SU-DHL-6 (cell line): ENCODE measurements at regions not wholly inside any gene's neighbourhood (a gene's known extent, or its start where the extent isn't known, plus 50 kb on each side); places are given as distances from the start of the nearest gene placed in this dataset.

Experiments
- H2AFZ ChIP-seq: fragments of 200-600 bp; sonication (generic); 2 replicates; pipeline ENCODE4 v1.6.1; 2014; ENCODE audit warnings: low read depth, mild to moderate bottlenecking, moderate library complexity, mixed read lengths, antibody characterized with exemption, low read length; ENCODE audit not compliant: severe bottlenecking
- H3F3A ChIP-seq: fragments of 200-600 bp; shearing (Covaris generic); 2 replicates; pipeline ENCODE4 v1.6.0; 2016; ENCODE audit warnings: antibody characterized with exemption, mild to moderate bottlenecking; ENCODE audit not compliant: insufficient read depth
- H3K27ac ChIP-seq: fragments of 200-600 bp; sonication (generic); 2 replicates; pipeline ENCODE4 v1.5.1; 2016; ENCODE audit warnings: low read depth, mild to moderate bottlenecking, low read length, moderate library complexity, mixed read lengths
- H3K27me3 ChIP-seq: fragments of 200-600 bp; sonication (generic), shearing (Covaris generic); 2 replicates; pipeline ENCODE4 v1.6.0; 2014; ENCODE audit warnings: mild to moderate bottlenecking, low read length
- H3K36me3 ChIP-seq: fragments of 200-600 bp; sonication (generic); 2 replicates; pipeline ENCODE4 v1.6.1; 2014; ENCODE audit warnings: mild to moderate bottlenecking, low read length, mixed read lengths
- H3K4me2 ChIP-seq: fragments of 300-600, 200-600 bp; shearing (Covaris generic), sonication (generic); 2 replicates; pipeline ENCODE4 v1.6.0; 2014; ENCODE audit warnings: low read length, low read depth, mild to moderate bottlenecking; ENCODE audit not compliant: poor library complexity, severe bottlenecking
- H3K4me3 ChIP-seq: fragments of 200-600 bp; sonication (generic); 2 replicates; pipeline ENCODE4 v1.5.1; 2014; ENCODE audit warnings: antibody characterized with exemption, low read length, mild to moderate bottlenecking, mixed read lengths; ENCODE audit not compliant: insufficient read depth, poor library complexity, severe bottlenecking
- H3K79me2 ChIP-seq: fragments of 200-600 bp; sonication (generic); 2 replicates; pipeline ENCODE4 v1.6.1; 2014; ENCODE audit warnings: mild to moderate bottlenecking, low read length, moderate library complexity; ENCODE audit not compliant: insufficient read depth
- H3K9ac ChIP-seq: fragments of 200-600 bp; sonication (generic); 2 replicates; pipeline ENCODE4 v1.7.0; 2014; ENCODE audit warnings: mild to moderate bottlenecking, low read length
- H3K9me2 ChIP-seq: fragments of 200-600 bp; sonication (generic); replicated peaks from 2 replicates; pipeline ENCODE4 v1.6.1; 2014; ENCODE audit warnings: low read length; ENCODE audit not compliant: insufficient read depth
- H3K9me3 ChIP-seq: fragments of 200-600 bp; sonication (generic); 2 replicates; pipeline ENCODE4 v1.6.1; 2014; ENCODE audit warnings: low read length, mixed read lengths; ENCODE audit not compliant: insufficient read depth
- H4K20me1 ChIP-seq: fragments of 200-600 bp; sonication (generic); 2 replicates; pipeline ENCODE4 v1.6.1; 2014; ENCODE audit warnings: low read depth, mild to moderate bottlenecking, antibody characterized with exemption, low read length, moderate library complexity, mixed read lengths
- EZH2phosphoT487 ChIP-seq: fragments of 200-600 bp; sonication (generic), shearing (Covaris generic); conservative IDR thresholded peaks from 2 replicates; pipeline ENCODE4 v1.6.1; 2018; ENCODE audit warnings: mild to moderate bottlenecking, antibody characterized with exemption, low read length, moderate library complexity, mixed read lengths
- TF ChIP-seq, protein P1 (sequence below): fragments of 200-600 bp; sonication (generic); IDR thresholded peaks from one replicate; pipeline ENCODE4 v1.5.1; 2017; ENCODE audit warnings: antibody characterized with exemption, mild to moderate bottlenecking, low read length, moderate library complexity; ENCODE audit not compliant: insufficient read depth, poor library complexity, severe bottlenecking

DNA sequence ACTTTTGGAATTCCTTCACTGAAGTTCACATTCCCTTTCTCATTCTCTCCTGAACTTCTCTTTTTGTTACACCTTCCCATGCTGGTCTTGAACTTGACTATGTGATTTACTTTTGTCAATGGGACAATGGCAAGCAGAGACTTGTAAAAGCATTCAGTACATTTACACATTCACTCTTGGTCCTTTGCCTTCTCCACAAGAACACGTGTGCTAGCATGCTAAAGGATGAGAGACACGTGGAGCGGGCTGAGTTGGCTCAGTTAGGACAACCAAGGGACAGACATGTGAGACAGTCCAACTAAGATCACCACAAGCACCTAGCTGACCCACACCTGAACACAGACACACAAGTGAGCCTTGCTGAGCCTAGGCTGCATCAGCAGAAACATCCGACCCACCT, 91.3 kb upstream of the PAK5 start:
- no peak for TF ChIP-seq EZH2phosphoT487
- TF ChIP-seq, protein P1, sequence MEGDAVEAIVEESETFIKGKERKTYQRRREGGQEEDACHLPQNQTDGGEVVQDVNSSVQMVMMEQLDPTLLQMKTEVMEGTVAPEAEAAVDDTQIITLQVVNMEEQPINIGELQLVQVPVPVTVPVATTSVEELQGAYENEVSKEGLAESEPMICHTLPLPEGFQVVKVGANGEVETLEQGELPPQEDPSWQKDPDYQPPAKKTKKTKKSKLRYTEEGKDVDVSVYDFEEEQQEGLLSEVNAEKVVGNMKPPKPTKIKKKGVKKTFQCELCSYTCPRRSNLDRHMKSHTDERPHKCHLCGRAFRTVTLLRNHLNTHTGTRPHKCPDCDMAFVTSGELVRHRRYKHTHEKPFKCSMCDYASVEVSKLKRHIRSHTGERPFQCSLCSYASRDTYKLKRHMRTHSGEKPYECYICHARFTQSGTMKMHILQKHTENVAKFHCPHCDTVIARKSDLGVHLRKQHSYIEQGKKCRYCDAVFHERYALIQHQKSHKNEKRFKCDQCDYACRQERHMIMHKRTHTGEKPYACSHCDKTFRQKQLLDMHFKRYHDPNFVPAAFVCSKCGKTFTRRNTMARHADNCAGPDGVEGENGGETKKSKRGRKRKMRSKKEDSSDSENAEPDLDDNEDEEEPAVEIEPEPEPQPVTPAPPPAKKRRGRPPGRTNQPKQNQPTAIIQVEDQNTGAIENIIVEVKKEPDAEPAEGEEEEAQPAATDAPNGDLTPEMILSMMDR: no peak
- Histone ChIP-seq H3K4me2 (no peak overlapping the region), H3K9me3 (no peaks in the 10 kb centered on the region), H3K4me3 (no peak overlapping the region), H3F3A (no peaks in the 10 kb centered on the region), H3K36me3 (no peaks in the 10 kb centered on the region), H4K20me1 (no peaks in the 10 kb centered on the region), H3K27me3 (no peaks in the 10 kb centered on the region), H3K27ac (no peak overlapping the region), H2AFZ (no peak overlapping the region), H3K9me2 (no peaks in the 10 kb centered on the region), H3K9ac (no peak overlapping the region), H3K79me2 (no peaks in the 10 kb centered on the region)

DNA sequence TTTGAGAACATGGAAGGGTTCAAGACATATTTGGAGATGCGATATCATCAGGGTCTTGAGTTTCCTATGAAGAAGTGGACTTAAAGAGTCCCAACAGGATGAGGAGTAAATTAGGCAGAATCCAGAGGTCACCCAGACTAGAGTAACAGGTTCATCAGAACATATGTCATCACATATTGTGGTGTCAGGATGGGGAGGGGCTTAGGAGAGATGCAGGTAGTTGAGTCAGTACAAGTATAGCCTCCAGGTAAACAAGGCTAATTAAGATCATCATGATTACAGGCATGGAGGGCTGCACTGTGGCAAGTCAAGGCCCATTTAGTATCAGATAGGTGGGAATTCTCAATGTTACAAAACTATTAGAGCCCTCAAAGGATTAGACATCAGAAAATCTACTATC, 90.1 kb upstream of the PAK5 start:
- Histone ChIP-seq H3K9me3 (no peaks in the 10 kb centered on the region), H2AFZ (no peak overlapping the region), H4K20me1 (no peaks in the 10 kb centered on the region), H3K36me3 (no peaks in the 10 kb centered on the region), H3K4me3 (no peak overlapping the region), H3K27me3 (no peaks in the 10 kb centered on the region), H3K9me2 (no peaks in the 10 kb centered on the region), H3K9ac (no peak overlapping the region), H3K79me2 (no peaks in the 10 kb centered on the region), H3F3A (no peaks in the 10 kb centered on the region), H3K27ac (no peak overlapping the region), H3K4me2 (no peak overlapping the region)
- TF ChIP-seq, protein P1: no peak
- no peak for TF ChIP-seq EZH2phosphoT487

DNA sequence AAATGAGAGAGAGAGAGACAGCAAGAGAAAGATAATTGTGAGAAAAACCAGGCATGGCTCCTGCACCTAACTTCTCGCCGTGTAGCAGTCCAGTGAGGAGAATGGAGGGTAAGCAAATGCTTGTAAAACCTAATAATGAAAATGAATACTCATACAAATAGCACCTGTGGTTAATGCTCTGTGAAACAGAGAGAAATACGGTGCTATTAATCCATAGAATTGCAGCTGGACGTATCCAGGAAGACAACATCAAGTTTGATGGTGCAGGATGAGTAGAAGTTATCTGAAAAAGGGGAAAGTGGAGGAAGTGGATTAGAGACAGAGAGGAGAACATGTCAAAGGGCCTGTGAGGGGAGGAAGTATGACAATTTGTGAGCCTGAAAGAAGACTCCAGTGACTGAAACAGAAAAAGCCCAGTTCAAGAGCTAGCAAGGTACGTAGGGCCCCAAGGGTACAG, 89.4 kb upstream of the PAK5 start:
- Histone ChIP-seq H4K20me1 (no peaks in the 10 kb centered on the region), H3K27ac (no peak overlapping the region), H3K9ac (no peak overlapping the region), H3K36me3 (no peaks in the 10 kb centered on the region), H3K4me2 (no peak overlapping the region), H3K9me2 (no peaks in the 10 kb centered on the region), H2AFZ (no peak overlapping the region), H3F3A (no peaks in the 10 kb centered on the region), H3K9me3 (no peaks in the 10 kb centered on the region), H3K79me2 (no peaks in the 10 kb centered on the region), H3K4me3 (no peak overlapping the region), H3K27me3 (no peaks in the 10 kb centered on the region)
- TF ChIP-seq, protein P1: no peak
- no peak for TF ChIP-seq EZH2phosphoT487

DNA sequence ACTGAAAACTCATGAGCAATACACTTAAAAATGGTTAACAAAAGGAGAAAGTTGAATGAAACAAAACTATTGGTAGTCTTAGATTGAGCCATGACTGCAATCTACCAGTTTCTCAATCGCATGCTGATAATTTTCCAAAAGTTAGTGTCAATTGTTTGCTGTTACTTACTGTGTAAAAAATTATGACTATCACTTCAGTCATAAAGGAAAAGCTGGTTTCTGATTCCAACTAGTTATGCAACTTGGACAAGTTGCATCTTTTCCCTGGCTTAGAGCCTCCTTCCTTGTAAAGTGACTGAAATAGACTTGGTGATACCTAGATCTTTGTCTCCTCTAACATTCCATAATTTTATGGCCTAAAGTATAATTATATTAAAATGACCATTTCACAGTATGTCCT, 88.3 kb upstream of the PAK5 start:
- TF ChIP-seq EZH2phosphoT487: no peak
- TF ChIP-seq, protein P1: no peak
- Histone ChIP-seq H3K27ac (no peak overlapping the region), H3K9me2 (no peaks in the 10 kb centered on the region), H3K4me2 (no peak overlapping the region), H3F3A (no peaks in the 10 kb centered on the region), H3K4me3 (no peak overlapping the region), H3K36me3 (no peaks in the 10 kb centered on the region), H3K79me2 (no peaks in the 10 kb centered on the region), H3K9ac (no peak overlapping the region), H3K9me3 (no peaks in the 10 kb centered on the region), H2AFZ (no peak overlapping the region), H4K20me1 (no peaks in the 10 kb centered on the region), H3K27me3 (no peaks in the 10 kb centered on the region)
